Keratinocyte (primary cell): ENCODE measurements at regions not wholly inside any gene's neighbourhood (a gene's known extent, or its start where the extent isn't known, plus 50 kb on each side); places are given as distances from the start of the nearest gene placed in this dataset.

Experiments used
- CTCF ChIP-seq, 3 experiments: IDR thresholded peaks in 1 of 3; conservative IDR thresholded peaks in 1 of 3; optimal IDR thresholded peaks in 1 of 3; 2 replicates in 2 of 3; 3 replicates in 1 of 3; pipeline versions ENCODE3 to v1.5.1; 2011; ENCODE audit warnings: low read length in 3 of 3, mild to moderate bottlenecking in 3 of 3, moderate library complexity in 2 of 3, control low read depth in 1 of 3, inconsistent platforms in 1 of 3; ENCODE audit not compliant: insufficient read depth in 2 of 3; ENCODE audit errors: extremely low read depth in 1 of 3
- EZH2 ChIP-seq: IDR thresholded peaks from one replicate; pipeline ENCODE4 v1.6.1; 2012; ENCODE audit warnings: inconsistent platforms, mild to moderate bottlenecking, low read length, moderate library complexity

- TF ChIP-seq CTCF (optimal IDR thresholded peaks at IDR 0.05 in 1 of 3, IDR thresholded peaks at IDR 0.05 in 1 of 3, conservative IDR thresholded peaks at IDR 0.05 in 1 of 3; ENCODE audit: extremely low read depth in 1 of 3, insufficient read depth in 2 of 3, low read length in 3 of 3) (no peak), EZH2 (no peak)
Measured at GRCh38 chr18:47587587-47587986, 336.1 kb upstream of the SKOR2 start.
